ENCODE measurements at regions not wholly inside any gene's neighbourhood (a gene's known extent, or its start where the extent isn't known, plus 50 kb on each side); places are given as distances from the start of the nearest gene placed in this dataset.
"Not testable (repeated sequence)": the region's sequence is repeated elsewhere in the genome, so short reads cannot be mapped to it uniquely, and the experiment has no call there.

DNA sequence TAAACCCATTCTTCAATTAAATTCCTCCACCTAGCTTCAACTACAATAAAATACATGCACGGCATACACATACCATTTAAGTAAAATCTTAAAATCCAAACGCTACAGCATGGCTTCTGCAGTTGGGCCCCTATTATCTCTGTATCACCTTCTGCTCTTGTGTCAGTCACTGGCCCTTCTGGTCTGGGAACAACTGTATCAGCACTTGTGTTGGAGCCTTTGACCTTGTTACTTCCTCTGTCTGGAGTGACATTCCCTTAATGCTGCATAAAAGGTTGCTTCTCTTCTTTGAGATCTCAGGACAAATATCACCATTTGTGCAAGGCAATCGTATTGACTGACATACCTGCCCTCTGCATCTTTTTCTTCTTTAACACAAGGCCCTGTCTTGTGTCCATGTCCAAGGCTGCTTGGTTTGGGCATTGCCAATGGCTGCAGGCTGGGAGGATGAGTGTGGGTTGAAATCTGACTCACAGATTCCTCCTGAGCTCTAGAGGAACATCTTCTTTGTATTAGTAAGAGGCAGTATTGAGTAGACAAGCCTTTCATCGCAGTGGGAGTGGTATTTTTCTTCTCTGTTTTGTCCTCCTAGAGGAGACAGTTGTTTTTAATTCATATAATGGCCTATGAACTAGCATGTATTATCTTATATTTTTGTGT is 267.8 kb upstream of the TRIB2 start:
- no peak for DNase-seq (ENCODE audit: low read depth, low spot score)

DNA sequence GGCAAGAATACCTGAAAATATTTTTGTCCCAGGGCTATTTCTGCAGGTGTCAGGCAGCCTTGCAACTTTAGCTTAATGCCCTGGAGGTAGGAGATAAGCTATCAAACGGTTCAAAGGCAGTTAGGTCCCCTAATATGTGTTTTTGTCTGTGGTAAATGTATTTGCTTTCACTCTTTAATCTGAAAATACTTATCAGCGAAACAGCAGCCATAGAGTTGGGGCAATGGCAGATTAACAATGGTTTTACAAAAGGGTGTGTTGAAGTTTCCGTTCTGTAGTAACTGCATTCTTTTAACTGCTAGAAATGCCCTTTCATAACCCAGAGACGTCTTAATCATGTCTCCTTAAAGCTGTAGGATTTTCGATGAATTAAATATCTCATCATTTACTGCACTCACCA is 265.0 kb upstream of the TRIB2 start:
- no peak for DNase-seq (ENCODE audit: low read depth, low spot score)

DNA sequence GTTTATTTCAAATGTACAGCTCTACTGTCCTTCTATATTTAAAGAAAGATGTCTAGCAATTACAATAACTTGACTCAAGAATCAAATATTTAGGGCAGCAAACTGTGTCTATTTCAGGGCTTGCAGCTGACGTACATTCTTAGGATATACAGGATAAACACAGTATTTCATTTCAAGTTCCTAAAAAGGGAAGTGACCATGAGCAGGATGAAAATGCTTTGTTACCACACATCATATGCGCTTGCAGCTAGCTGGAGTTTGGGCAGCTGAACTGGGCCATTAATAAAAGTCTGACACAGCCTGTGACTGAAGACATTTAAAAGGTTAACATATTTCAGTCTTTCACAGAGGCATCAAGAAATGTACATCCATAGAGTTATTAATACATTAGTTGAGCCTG is 264.6 kb upstream of the TRIB2 start:
- no peak for DNase-seq (ENCODE audit: low read depth, low spot score)

DNA sequence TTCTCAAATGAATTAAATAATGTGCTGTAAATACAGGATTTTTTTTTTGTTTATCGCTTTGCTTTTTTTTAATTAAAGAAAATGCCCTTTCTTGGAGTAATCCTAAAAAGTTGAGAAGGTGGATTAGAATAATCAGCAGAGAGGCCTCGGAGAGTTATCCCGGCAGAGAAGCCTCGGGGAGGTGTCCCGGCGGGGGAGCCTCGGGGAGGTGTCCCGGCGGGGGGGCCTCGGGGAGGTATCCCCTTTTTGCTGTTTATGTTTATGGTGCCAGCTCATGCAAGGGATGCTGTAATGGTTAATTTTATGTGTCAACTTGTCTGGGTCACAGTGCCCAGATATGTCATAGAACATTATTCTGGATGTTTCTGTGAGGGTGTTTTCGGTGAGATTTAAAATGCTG is 263.0 kb upstream of the TRIB2 start:
- DNase-seq (ENCODE audit: low read depth, low spot score), result no peak

DNA sequence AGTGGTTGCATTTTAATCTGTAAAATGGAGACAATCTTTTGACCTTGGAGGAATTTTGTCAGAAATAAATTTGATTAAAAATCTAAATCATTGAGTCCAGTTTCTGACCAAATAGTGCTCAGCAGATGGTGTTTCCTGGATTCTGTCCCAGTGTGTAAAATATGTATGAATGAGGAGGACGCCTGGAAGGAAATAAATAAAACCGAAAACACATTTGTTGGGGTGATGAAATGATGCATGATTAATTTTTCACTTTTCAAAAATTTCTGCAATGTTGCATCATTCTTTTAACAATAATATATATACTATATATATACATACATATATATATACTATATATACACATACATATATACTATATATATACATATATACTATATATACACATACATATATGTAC is 261.1 kb upstream of the TRIB2 start:
- DNase-seq (ENCODE audit: low read depth, low spot score), result no peak

DNA sequence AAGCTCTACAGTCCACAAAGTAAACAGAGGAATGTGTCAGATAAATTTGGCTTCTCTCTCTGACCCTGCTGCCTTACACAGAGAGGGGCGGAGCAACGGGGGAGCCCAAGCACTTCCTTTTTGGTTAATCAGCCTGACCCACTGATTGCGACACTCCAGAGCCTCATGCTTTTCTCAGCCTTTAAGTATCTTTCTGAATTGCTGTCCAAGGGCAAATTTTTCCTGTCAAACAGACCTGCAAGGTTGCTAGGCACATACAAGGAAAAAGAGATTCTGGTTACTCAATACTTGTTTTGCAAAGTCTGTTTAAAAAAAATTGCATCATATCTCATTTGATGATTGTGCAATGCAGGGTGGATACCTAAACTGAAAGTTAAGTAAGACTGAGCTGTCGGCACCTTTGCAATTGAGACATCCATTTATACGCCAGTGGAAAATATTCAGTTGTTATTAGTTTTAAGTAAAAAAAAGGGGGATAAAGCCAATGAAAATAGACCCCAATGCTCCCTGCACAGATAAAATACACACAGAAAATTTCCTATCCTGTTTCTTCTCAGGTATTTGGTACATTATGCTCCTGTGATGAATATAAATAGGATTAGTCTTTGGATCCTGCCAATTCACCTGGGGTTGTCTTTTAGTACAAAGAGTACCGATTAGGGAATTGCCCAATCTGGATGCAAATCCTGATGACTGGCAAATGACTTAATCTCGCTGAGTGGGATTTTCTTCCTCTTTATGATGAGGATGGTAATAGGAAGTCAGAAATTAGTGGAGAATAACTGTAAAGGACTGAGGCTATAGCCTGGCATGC is 260.2 kb upstream of the TRIB2 start:
- peak; percentile 28 for DNase-seq (ENCODE audit: low read depth, low spot score)

DNA sequence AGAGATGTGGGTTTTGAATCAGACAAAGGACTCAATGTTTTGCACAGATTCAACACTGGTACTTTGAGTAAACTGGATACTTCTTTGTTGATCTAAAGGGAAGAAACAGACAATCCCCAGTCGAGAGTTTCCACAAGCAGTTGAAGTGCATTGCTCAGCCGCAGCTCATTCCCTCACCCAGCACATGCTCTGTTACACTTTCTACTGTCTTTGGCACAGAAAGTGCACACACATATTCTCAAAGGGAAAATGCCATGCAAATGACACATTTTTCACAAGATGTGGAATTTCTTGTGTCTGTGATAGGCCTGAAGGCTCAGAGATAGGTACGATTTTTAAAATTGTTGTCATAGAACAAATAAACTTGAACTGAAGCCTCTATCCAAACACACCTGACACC is 258.9 kb upstream of the TRIB2 start:
- no peak for DNase-seq (ENCODE audit: low read depth, low spot score)

DNA sequence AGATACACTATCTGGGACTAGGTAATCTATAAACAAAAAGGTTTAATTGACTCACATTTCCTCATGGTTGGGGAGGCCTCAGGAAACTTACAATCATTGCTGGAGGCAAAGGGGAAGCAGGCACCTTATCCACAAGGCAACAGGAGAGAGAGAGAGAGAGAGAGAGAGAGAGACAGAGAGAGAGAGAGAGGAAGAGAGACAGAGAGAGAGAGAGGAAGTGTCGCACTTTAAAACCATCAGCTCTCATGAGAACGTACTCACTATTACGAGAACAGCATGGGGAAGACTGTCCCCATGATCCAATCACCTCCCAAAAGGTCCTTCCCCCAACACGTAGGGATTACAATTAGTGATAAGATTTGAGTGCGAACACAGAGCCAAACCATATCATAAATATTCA is 253.5 kb upstream of the TRIB2 start:
- no peak for DNase-seq (ENCODE audit: low read depth, low spot score)

DNA sequence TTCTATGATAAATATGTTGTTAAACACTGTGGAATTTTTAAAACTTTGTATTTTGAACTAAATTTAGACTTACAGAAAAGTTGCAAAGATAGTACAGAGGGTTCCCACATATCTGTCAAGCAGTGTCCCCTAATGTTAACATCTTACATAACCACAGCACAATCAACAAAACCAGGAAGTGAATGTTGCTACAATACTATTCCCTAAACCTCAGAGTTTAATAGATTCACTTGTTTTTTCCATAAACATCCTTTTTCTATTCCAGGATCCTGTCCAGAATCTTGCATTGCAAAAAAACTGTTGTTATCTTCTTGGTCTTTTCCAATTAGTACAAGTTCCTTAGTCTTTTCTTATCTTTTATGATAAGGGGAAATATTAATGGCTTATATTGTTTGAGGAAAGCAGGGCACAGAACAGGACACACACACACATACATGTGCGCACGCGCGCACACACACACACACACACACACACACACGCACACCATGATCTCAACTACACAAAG is 251.1 kb upstream of the TRIB2 start:
- no peak for DNase-seq (ENCODE audit: low read depth, low spot score)

DNA sequence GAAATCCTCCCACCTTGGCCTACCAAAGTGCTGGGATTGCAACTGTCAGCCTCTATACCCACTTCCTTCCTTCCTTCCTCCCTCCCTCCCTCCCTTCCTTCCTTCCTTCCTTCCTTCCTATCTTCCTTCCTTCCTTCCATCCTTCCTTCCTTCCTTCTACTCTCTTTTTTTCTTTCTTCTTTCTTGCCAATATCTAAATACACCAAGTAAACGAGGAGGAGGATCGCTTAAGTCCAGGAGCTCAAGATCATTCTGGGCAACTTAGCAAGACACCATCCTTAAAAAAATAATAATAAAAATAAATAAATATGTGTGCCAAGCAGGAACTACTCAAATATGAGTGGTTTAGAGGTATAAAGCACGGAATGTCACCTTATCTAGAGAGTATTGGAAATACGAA is 249.4 kb upstream of the TRIB2 start:
- no peak for DNase-seq (ENCODE audit: low read depth, low spot score)

DNA sequence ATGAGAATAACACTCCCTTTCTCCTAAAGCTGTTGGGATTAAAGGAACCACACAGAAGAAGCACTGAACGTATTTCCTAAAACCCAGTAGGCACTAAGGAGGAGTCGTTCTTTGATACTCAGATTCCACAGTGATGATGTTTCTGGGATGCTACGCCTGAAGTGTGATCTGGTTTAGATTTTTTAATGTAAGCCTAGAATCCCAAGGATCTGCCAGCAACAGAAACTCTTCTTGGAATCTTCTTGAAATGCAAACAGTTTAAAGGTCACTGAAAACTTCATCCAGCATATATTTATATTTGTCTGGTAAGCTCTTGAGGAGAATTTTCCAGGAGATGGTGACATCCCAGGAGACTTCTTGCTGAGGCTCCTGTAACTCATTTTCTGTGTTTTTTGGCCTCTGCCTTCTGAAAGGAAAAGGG is 247.6 kb upstream of the TRIB2 start:
- DNase-seq (ENCODE audit: low read depth, low spot score), result no peak

DNA sequence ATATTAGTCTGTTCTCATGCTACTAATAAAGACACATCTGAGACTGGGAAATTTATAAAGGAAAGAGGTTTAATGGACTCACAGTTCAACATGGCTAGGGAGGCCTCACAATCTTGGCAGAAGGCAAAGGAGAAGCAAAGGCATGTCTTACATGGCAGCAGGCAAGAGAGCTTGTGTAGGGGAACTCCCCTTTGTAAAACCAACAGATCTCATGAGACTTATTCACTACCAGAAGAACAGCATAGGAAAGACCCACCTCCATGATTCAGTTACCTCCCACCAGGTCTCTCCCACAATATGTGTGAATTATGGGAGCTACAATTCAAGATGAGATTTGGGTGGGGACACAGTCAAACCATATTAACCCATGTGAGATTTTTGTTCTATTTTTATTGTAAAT is 244.5 kb upstream of the TRIB2 start:
- not testable (repeated sequence) for DNase-seq (ENCODE audit: low read depth, low spot score)

DNA sequence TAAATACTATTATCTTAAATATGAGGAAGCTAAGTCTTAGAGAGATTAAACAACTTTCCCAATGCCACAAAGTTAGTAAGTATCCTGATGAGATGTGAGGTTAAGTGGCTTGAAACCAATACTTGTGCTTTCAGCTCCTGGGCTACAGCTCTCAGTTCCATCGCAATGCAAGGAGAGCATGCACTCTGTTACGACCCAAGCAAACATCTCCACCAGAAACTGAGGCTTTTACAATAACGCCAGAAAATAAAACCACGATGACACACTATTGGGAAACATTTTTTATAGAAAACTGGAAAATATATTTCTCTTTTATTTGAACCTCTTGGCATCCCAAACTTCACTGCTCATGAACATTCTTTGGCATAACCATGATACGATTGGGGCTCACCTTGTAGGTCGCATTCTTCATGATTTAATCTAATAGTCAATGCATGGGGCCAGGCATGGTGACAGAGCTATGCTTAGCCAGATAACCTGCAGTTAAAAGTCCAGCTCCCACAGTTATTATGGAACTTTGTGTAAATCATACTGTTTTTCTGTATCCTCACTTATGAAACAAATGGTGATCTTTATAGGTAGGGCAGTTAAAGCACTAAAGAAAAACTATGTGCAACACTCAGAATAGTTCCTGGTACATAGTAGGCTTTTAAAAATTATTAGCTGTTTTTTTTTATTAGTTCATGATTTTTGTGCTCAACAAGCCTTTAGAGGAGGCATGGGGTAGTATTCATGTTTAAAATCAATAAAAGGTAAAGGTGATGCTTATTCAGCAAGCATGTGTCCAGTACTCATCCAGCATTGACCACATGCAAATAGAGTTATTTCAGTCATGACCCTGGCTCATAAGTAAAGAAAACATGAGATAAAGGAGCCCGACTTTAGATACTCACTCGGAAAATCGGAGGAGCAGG is 238.3 kb upstream of the TRIB2 start:
- no peak for DNase-seq (ENCODE audit: low read depth, low spot score)

DNA sequence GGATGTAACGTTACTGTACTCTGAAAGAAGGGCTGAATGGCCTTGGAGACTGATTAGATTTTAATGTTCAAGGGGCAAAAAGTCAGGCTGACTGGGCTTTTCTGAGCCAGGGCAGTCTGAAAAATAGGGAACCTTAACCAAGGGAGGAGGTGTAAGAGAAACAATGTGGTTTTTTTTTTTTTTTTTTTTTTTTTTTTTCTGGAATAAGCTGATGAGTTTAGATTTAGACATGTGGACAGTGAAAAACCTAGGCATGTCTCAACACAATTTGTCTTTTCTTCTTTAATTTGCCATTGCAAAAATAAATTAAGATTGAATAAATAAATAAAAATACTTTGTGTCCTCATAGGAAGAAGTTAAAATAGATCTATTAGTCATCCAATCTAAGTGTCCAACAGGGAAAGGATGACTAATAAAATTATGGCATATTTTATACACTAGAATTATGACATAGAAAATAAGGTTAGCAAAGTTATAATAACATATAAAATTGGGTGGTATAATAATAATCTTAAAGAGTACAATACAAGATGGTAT is 237.6 kb upstream of the TRIB2 start:
- no peak for DNase-seq (ENCODE audit: low read depth, low spot score)

DNA sequence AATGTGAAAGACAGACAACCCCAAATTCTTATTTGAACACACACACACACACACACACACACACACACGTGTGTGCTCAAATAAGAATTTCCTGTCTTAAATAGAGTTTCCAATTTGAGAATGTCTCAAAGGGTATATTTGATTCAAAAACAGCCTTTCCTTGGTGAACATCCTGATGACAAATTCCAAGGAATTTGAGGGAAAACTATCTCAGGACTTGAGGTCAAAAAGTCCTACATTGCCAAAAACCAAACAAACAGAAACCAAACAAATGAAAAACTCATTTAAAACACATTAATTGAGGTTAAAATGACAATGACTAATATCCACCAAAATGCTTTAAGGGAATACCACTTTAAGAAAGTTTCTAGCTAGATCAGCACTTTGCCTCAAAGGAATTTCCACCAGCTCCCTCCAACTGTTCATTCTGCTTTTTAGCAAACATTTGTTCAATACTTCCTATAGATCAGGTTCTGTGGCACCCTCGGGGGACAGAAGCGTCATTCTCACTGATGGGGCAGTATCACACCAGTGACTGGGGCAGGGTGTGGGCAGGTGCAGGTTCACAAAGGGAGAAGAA is 232.1 kb upstream of the TRIB2 start:
- DNase-seq (ENCODE audit: low read depth, low spot score), result no peak

DNA sequence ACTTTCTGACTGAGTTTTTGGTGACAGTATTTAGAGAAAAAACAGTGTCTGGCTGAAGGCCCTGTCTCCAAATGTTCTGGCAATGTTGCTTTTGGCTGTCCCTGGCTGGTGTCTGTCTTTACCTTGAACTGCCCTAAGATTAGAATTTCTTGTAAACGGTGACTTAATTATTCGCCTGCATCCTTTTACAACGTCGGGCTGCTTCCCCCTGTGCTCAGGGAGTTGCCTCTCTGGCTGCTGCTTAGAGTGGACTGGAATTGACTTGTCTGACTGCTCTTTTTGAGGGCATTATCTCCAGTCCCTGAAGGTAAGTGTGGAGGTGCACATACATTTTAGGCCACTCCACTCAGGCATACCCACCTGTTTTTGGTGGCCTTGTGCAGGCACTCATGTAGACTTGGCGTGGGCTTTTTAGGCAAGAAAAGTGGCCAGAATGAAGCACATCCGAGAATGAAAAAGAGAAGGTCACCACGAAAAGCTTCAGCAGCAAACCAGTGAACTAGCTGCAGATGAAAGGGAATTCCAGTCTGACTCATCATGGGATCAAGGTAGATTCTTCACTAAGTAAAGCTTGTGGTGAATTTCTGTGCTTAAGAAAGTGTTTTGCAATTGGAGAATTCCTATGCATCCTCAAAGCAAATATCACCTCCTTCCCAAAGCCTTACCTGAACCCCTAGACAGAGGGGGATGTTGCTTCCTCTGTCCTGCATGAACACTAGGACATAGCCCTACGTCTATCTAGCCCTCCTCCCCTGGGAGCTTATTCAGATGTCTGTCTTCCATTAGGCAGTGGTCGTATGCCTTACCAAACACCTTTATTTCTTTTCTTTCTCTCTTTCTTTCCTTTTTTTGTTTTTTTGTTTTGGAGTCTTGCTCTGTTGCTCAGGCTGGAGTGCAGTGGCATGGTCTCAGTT is 230.3 kb upstream of the TRIB2 start:
- DNase-seq (ENCODE audit: low read depth, low spot score), result no peak

DNA sequence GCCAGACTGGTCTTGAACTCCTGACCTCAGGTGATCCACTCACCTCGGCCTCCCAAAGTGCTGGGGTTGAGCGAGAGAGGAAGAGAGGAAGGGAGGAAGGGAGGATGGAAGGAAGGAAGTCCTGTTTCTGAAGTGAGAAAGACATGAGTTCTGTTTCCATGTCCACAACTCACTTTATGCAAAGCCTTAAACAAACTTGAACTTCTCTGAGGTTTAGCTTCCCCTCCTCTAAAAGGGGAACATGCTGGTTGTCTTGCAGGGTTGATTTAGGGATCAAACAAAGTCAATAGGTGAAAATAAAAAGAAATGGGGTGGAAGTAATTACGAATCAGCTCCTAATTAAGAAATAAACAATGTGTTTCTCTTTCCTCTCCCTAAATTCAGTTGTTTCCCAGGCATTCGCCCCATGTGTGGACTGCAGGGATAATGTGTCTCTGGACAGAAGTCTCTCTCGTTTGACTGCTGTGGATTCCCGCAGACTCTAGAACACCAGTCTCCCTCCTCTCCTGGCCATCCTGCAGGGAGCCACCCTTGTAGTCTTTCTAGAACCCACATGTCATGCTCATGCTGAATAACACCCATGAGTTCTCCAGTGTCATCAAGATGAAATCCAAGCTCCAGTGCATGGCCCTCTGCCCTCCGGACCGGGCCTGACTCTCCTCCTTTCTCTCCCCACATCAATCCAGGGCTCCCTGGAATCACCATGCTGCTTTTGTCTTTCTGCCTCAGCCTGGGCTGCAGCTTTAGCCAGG is 229.3 kb upstream of the TRIB2 start:
- no peak for DNase-seq (ENCODE audit: low read depth, low spot score)

DNA sequence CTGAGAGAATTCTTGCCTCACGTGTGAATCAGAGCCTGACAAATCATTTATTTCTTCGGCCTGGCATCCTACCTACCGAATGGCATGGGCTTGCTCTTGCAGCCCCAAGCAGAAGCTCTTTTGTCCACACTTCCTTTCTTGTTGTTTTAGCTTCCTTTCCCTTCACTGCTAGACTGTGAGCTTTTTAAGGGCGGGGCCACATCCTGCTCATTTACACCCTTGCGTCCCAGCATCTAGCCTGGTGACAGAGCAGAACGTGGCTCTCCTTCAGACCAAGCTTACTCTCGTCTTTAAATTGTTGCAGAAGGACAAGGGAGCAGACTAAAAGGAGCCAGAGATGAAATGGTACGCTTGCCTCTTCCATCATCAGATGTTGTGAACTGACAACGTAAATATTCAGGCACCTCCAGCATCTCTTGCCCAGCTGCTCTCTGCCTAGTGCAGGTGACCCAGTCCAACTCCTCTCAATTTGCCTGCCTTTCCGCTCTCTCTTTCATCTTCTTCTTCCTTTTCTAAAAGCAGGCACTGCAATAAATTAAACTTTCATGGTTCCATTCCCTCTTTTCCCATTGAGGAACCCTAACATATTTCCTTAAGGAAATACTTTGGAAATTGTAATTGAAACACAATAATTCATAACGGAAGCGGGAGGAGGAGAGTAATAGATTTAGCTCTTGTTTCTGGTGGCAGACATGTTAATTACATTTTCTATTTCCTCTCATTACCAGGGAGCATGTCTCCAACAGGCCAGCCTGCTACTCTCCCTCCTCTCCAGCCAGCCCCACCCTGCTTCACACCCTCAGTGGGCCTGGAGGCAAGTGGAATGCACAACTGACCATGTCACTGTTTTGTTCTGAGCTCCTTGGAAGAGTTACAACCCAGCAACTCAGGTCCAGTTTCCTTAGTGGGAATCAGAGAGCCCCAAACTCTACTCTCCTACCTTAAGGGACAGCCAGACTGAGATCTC is 228.1 kb upstream of the TRIB2 start:
- no peak for DNase-seq (ENCODE audit: low read depth, low spot score)

DNA sequence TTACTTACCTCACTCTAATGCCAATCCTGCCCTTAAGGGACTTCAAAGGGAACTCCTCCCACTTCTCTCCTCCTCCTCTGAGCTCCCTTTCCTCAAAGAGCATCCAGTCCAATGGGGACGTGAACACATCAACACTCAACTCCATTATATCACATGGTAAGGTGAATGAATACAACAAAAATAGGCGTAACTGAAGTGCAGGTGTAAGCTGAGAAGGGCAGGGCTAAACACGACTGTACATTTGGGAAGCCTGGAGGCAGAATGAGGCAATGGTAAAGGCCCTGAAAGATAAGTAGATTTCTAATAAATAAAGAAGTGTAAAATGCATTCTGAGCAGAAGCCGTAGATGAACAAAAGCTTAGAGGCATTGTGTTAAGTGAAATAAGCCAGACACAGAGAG is 226.1 kb upstream of the TRIB2 start:
- no peak for DNase-seq (ENCODE audit: low read depth, low spot score)
